ENCODE measurements at regions not wholly inside any gene's neighbourhood (a gene's known extent, or its start where the extent isn't known, plus 50 kb on each side); places are given as distances from the start of the nearest gene placed in this dataset.

- TF ChIP-seq, protein P1, sequence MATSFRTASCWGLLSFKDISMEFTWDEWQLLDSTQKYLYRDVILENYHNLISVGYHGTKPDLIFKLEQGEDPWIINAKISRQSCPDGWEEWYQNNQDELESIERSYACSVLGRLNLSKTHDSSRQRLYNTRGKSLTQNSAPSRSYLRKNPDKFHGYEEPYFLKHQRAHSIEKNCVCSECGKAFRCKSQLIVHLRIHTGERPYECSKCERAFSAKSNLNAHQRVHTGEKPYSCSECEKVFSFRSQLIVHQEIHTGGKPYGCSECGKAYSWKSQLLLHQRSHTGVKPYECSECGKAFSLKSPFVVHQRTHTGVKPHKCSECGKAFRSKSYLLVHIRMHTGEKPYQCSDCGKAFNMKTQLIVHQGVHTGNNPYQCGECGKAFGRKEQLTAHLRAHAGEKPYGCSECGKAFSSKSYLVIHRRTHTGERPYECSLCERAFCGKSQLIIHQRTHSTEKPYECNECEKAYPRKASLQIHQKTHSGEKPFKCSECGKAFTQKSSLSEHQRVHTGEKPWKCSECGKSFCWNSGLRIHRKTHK (tag by site-specific recombination; IDR thresholded peaks at IDR 0.05), result no peak
- TF ChIP-seq SETDB1 (IDR thresholded peaks at IDR 0.05; ENCODE audit: insufficient read length, low read length) (no peak), ZNF335 (tag by site-specific recombination; conservative IDR thresholded peaks at IDR 0.05) (peak; percentile 95), ZBTB10 (tag by site-specific recombination; IDR thresholded peaks at IDR 0.05) (0 out of 2 replicates have a peak, but pooled peaks have one; percentile 13), ZNF239 (tag by site-specific recombination; IDR thresholded peaks at IDR 0.05) (no peak), ZBTB1 (tag by site-specific recombination; IDR thresholded peaks at IDR 0.05) (no peak), ZNF544 (tag by site-specific recombination; IDR thresholded peaks at IDR 0.05) (no peak), IKZF3 (tag by site-specific recombination; IDR thresholded peaks at IDR 0.05) (peak; percentile 69), ZNF701 (tag by site-specific recombination; IDR thresholded peaks at IDR 0.05) (0 out of 2 replicates have a peak, but pooled peaks have one; percentile 72), ZNF10 (tag by site-specific recombination; IDR thresholded peaks at IDR 0.05) (no peak), ZNF704 (tag by site-specific recombination; IDR thresholded peaks at IDR 0.05) (no peak), ZNF654 (tag by site-specific recombination; IDR thresholded peaks at IDR 0.05; ENCODE audit: low read depth) (no peak), HOXA7 (CRISPR knock-in tag; IDR thresholded peaks at IDR 0.05; ENCODE audit: borderline replicate concordance) (no peak), ZNF202 (tag by site-specific recombination; IDR thresholded peaks at IDR 0.05; ENCODE audit: borderline replicate concordance) (no peak), ZSCAN16 (tag by site-specific recombination; IDR thresholded peaks at IDR 0.05) (0 out of 2 replicates have a peak, but pooled peaks have one; percentile 34), GLI2 (tag by site-specific recombination; IDR thresholded peaks at IDR 0.05; ENCODE audit: borderline replicate concordance, low read depth) (no peak), ZNF560 (tag by site-specific recombination; IDR thresholded peaks at IDR 0.05; ENCODE audit: borderline replicate concordance) (no peak), ZNF830 (tag by site-specific recombination; IDR thresholded peaks at IDR 0.05; ENCODE audit: low read depth) (no peak), ZNF174 (tag by site-specific recombination; IDR thresholded peaks at IDR 0.05) (no peak), ZSCAN30 (tag by site-specific recombination; IDR thresholded peaks at IDR 0.05) (peak; percentile 99), ZNF184 (tag by site-specific recombination; IDR thresholded peaks at IDR 0.05) (peak; percentile 89; the same call in 1 of the 2 replicates), ZNF23 (tag by site-specific recombination; IDR thresholded peaks at IDR 0.05; ENCODE audit: borderline replicate concordance) (peak; percentile 89), ZNF837 (tag by site-specific recombination; IDR thresholded peaks at IDR 0.05) (peak; percentile 100), ZBTB48 (tag by site-specific recombination; IDR thresholded peaks at IDR 0.05) (peak; percentile 99), ZNF16 (tag by site-specific recombination; IDR thresholded peaks at IDR 0.05; ENCODE audit: low read depth) (peak; percentile 78; the same call in 1 of the 2 replicates), ZNF610 (tag by site-specific recombination; IDR thresholded peaks at IDR 0.05; ENCODE audit: borderline replicate concordance) (peak; percentile 88), YY1 (tag by site-specific recombination; IDR thresholded peaks at IDR 0.05) (peak; percentile 85), ZNF571 (tag by site-specific recombination; IDR thresholded peaks at IDR 0.05) (no peak), ZNF362 (tag by site-specific recombination; IDR thresholded peaks at IDR 0.05) (no peak), ZNF658 (tag by site-specific recombination; IDR thresholded peaks at IDR 0.05) (no peak), ZNF146 (tag by site-specific recombination; IDR thresholded peaks at IDR 0.05) (no peak), ZNF623 (tag by site-specific recombination; IDR thresholded peaks at IDR 0.05) (peak; percentile 74), ZNF114 (tag by site-specific recombination; IDR thresholded peaks at IDR 0.05) (no peak), BCL11A (tag by site-specific recombination; IDR thresholded peaks at IDR 0.05; ENCODE audit: low read depth) (no peak)
These were observed 60.6 kb downstream of the FAM217A start (continued) for GRCh38 chr6:4018171-4018923.
